ENCODE measurements at regions not wholly inside any gene's neighbourhood (a gene's known extent, or its start where the extent isn't known, plus 50 kb on each side); places are given as distances from the start of the nearest gene placed in this dataset.

DNA sequence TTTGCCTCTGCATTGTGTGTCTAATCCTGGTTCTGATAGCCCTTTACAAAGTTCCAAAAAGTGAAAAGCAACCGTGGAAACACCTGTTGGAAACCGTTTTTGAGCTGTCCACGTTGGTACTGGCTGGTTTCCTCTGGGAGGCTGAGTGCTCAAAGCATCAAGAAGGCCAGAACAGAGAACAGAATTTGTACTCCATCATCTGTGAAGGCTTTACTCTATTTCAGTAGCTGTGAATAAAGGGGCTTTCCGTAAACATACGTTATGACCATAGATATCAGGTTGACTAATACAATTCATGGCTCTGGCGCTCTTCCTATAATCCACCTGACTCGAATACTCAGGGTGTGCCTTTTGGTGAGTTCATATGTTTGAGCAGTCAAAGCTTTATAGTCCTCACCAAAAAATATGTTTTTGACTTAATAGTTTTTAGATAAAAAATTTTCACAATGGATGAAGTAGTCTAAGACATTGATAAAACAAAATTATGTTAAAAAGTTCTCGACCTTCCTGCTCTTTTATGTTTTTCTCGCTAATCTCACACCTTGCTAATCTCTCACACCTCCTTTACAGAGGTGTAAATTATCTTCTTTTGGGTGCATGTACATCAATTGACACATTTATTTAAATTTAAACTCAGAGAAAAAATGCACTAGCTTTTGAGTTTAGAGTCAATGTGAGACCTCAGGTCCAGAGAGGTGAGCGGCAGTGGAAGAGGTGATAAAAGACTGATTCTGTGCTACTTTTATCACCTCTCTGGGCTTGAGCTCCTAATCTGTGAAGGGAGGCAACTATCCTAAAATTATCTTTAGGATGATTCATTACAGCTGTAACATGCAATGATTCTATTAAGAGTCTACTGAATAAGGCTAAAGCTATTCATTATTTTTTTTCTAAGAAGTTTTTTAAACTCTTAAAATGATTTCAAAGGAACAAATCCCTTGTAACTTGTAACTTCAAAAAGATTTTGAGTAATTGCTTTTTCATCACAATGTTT, 65.3 kb downstream of the CXCR4 start:
- Histone ChIP-seq H3K9me1 (ENCODE audit: insufficient read depth, low read length) (no peaks in the 10 kb centered on the region), H3K14ac (replicated peaks; ENCODE audit: low read depth, low read length) (no peak overlapping the region), H3K36me3 (ENCODE audit: control insufficient read depth, insufficient read depth, low read length) (no peaks in the 10 kb centered on the region), H2AK5ac (ENCODE audit: low read depth, low read length) (no peak overlapping the region), H2AK9ac (replicated peaks; ENCODE audit: low read depth, low read length, poor library complexity) (no peak overlapping the region), H3K79me1 (ENCODE audit: low read depth in 1 of 2, low read length in 2 of 2) (no peaks in the 10 kb centered on the region), H2AFZ (replicated peaks; ENCODE audit: low read length, poor library complexity) (no peak overlapping the region), H3K9me3 (ENCODE audit: control insufficient read depth, insufficient read depth, low read length) (no peaks in the 10 kb centered on the region), H3K4ac (ENCODE audit: low read depth, low read length) (no peak overlapping the region), H2BK20ac (ENCODE audit: low read depth, low read length) (no peak overlapping the region), H3K4me3 (ENCODE audit: insufficient read depth, low read depth, low read length) (no peak overlapping the region), H4K20me1 (ENCODE audit: insufficient read depth, low read length) (no peaks in the 10 kb centered on the region), H3K4me2 (ENCODE audit: low read depth, low read length) (no peak overlapping the region), H3K9ac (ENCODE audit: low read depth, low read length) (no peak overlapping the region), H4K5ac (ENCODE audit: low read depth, low read length) (no peak overlapping the region), H2BK15ac (ENCODE audit: low read depth, low read length) (no peak overlapping the region), H2BK5ac (ENCODE audit: low read depth, low read length, poor library complexity, severe bottlenecking) (no peak overlapping the region), H3K18ac (ENCODE audit: low read depth, low read length) (no peak overlapping the region), H3K27ac (ENCODE audit: insufficient read depth, low read length) (no peak overlapping the region), H3K56ac (ENCODE audit: extremely low read depth, insufficient read depth, low read length) (no peak overlapping the region), H3K27me3 (ENCODE audit: control insufficient read depth, insufficient read depth, low read length) (no peaks in the 10 kb centered on the region), H3K4me1 (ENCODE audit: control insufficient read depth, insufficient read depth, low read length) (no peaks in the 10 kb centered on the region), H4K91ac (ENCODE audit: insufficient read depth, low read depth, low read length) (no peak overlapping the region), H4K8ac (ENCODE audit: low read depth in 2 of 2, low read length in 2 of 2) (no peak overlapping the region), H3K23ac (ENCODE audit: low read depth, low read length) (no peak overlapping the region), H2BK120ac (ENCODE audit: low read depth, low read length) (no peak overlapping the region)
- no peak for TF ChIP-seq CEBPB (IDR thresholded peaks at IDR 0.05; ENCODE audit: low read depth, low read length)
- no peak for TF ChIP-seq MAZ (IDR thresholded peaks at IDR 0.05; ENCODE audit: borderline replicate concordance, low read depth, low read length)
- TF ChIP-seq, protein P1, sequence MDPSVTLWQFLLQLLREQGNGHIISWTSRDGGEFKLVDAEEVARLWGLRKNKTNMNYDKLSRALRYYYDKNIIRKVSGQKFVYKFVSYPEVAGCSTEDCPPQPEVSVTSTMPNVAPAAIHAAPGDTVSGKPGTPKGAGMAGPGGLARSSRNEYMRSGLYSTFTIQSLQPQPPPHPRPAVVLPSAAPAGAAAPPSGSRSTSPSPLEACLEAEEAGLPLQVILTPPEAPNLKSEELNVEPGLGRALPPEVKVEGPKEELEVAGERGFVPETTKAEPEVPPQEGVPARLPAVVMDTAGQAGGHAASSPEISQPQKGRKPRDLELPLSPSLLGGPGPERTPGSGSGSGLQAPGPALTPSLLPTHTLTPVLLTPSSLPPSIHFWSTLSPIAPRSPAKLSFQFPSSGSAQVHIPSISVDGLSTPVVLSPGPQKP (IDR thresholded peaks at IDR 0.05; ENCODE audit: borderline replicate concordance, low read depth, low read length): no peak
- TF ChIP-seq POLR2A (IDR thresholded peaks at IDR 0.05; ENCODE audit: low read depth, low read length): no peak
- TF ChIP-seq RCOR1 (IDR thresholded peaks at IDR 0.05; ENCODE audit: insufficient replicate concordance, low read length): no peak
- TF ChIP-seq SMC3 (IDR thresholded peaks at IDR 0.05; ENCODE audit: low read depth, low read length): no peak
- TF ChIP-seq, protein P2, sequence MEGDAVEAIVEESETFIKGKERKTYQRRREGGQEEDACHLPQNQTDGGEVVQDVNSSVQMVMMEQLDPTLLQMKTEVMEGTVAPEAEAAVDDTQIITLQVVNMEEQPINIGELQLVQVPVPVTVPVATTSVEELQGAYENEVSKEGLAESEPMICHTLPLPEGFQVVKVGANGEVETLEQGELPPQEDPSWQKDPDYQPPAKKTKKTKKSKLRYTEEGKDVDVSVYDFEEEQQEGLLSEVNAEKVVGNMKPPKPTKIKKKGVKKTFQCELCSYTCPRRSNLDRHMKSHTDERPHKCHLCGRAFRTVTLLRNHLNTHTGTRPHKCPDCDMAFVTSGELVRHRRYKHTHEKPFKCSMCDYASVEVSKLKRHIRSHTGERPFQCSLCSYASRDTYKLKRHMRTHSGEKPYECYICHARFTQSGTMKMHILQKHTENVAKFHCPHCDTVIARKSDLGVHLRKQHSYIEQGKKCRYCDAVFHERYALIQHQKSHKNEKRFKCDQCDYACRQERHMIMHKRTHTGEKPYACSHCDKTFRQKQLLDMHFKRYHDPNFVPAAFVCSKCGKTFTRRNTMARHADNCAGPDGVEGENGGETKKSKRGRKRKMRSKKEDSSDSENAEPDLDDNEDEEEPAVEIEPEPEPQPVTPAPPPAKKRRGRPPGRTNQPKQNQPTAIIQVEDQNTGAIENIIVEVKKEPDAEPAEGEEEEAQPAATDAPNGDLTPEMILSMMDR (conservative IDR thresholded peaks at IDR 0.05; ENCODE audit: low read depth, low read length): no peak
- no peak for TF ChIP-seq MAFK (IDR thresholded peaks at IDR 0.05; ENCODE audit: low read depth, low read length)
- no peak for TF ChIP-seq RFX5 (IDR thresholded peaks at IDR 0.05; ENCODE audit: low read depth, low read length)
- TF ChIP-seq RAD21 (IDR thresholded peaks at IDR 0.05; ENCODE audit: low read length): no peak
- no peak for TF ChIP-seq CHD1 (IDR thresholded peaks at IDR 0.05; ENCODE audit: low read depth, low read length)
- no peak for TF ChIP-seq MXI1 (IDR thresholded peaks at IDR 0.05; ENCODE audit: borderline replicate concordance, low read depth, low read length)
- TF ChIP-seq, protein P3, sequence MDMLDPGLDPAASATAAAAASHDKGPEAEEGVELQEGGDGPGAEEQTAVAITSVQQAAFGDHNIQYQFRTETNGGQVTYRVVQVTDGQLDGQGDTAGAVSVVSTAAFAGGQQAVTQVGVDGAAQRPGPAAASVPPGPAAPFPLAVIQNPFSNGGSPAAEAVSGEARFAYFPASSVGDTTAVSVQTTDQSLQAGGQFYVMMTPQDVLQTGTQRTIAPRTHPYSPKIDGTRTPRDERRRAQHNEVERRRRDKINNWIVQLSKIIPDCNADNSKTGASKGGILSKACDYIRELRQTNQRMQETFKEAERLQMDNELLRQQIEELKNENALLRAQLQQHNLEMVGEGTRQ (IDR thresholded peaks at IDR 0.05; ENCODE audit: low read depth, low read length): no peak
- TF ChIP-seq NFE2L2 (IDR thresholded peaks at IDR 0.05; ENCODE audit: low read depth, low read length): no peak
- no TSS peak for BruUV-seq (replicated peaks)
- intact Hi-C loops (cut with micrococcal nuclease) (no loop called here), dilution Hi-C loops (cut with HindIII; ENCODE audit: low sequenced_read_pairs, unreplicated experiment) (no loop called here), in situ Hi-C loops (cut with MboI; ENCODE audit: low sequenced_read_pairs) (no loop called here)
- 28% methylated on average over 3 of the region's 10 CpGs; no CpG with 5 or more reads in 1 of the 2 experiments for whole genome bisulfite sequencing, 2 experiments (ENCODE audit: extremely low coverage in 2 of 2, insufficient read length in 1 of 2)
- POLR2A ChIA-PET (ENCODE audit: unreplicated experiment): no interaction called here
- ATAC-seq (ENCODE audit: low read depth) (no peak), DNase-seq (no peak)
- CTCF ChIA-PET: no interaction called here

Data from IMR-90 (cell line).